SU-DHL-6 (cell line): ENCODE measurements at regions not wholly inside any gene's neighbourhood (a gene's known extent, or its start where the extent isn't known, plus 50 kb on each side); places are given as distances from the start of the nearest gene placed in this dataset.

Source experiments
- CTCF ChIP-seq: fragments of 200-600 bp; sonication (generic); IDR thresholded peaks from one replicate; pipeline ENCODE4 v1.5.1; 2017; ENCODE audit warnings: antibody characterized with exemption, mild to moderate bottlenecking, low read length, moderate library complexity; ENCODE audit not compliant: insufficient read depth, poor library complexity, severe bottlenecking
- EZH2phosphoT487 ChIP-seq: fragments of 200-600 bp; sonication (generic), shearing (Covaris generic); conservative IDR thresholded peaks from 2 replicates; pipeline ENCODE4 v1.6.1; 2018; ENCODE audit warnings: mild to moderate bottlenecking, antibody characterized with exemption, low read length, moderate library complexity, mixed read lengths

GRCh38 chr6:68127074-68127473 lies 508.0 kb upstream of the ADGRB3 start:
- TF ChIP-seq CTCF = no peak
- no peak for TF ChIP-seq EZH2phosphoT487
